ENCODE measurements at regions not wholly inside any gene's neighbourhood (a gene's known extent, or its start where the extent isn't known, plus 50 kb on each side); places are given as distances from the start of the nearest gene placed in this dataset.

GRCh38 chr2:157194097-157194688, 63.3 kb upstream of the GALNT5 start:
- Histone ChIP-seq H3K23ac (ENCODE audit: low read depth, low read length, poor library complexity) (no peak overlapping the region), H3K14ac (ENCODE audit: low read length) (no peak overlapping the region), H3K4me1 (ENCODE audit: control insufficient read depth in 2 of 2, insufficient read depth in 1 of 2, low read depth in 1 of 2, low read length in 2 of 2) (peaks cover 0 to 2% of the 10 kb centered on the region in 2 donors), H3K36me3 (replicated peaks in 1 of 2; ENCODE audit: control insufficient read depth in 2 of 2, insufficient read depth in 2 of 2, low read length in 2 of 2) (no peaks in the 10 kb centered on the region), H2AK5ac (ENCODE audit: low read depth, low read length) (no peak overlapping the region), H4K8ac (ENCODE audit: low read depth, low read length) (no peak overlapping the region), H3K27ac (replicated peaks; ENCODE audit: low read length) (no peak overlapping the region), H3K4me2 (ENCODE audit: insufficient read depth, low read length, poor library complexity, severe bottlenecking) (no peak overlapping the region), H3K9ac (ENCODE audit: low read depth, low read length, poor library complexity) (no peak overlapping the region), H3K18ac (ENCODE audit: low read length) (no peak overlapping the region), H3K4ac (ENCODE audit: low read length) (no peak overlapping the region), H2AFZ (ENCODE audit: low read length) (peak overlapping the region; percentile 69), H3K79me1 (ENCODE audit: low read depth, low read length) (no peaks in the 10 kb centered on the region), H3K9me3 (replicated peaks in 1 of 2; ENCODE audit: control insufficient read depth in 2 of 2, insufficient read depth in 1 of 2, low read depth in 1 of 2, low read length in 2 of 2) (no peaks in the 10 kb centered on the region), H2BK15ac (ENCODE audit: low read length) (no peak overlapping the region), H2BK5ac (ENCODE audit: low read length) (no peak overlapping the region), H2BK12ac (ENCODE audit: low read length) (no peak overlapping the region), H4K91ac (ENCODE audit: low read depth, low read length, poor library complexity) (no peak overlapping the region), H2BK120ac (ENCODE audit: low read depth, low read length) (no peak overlapping the region), H3K4me3 (ENCODE audit: low read length in 2 of 2) (no peak overlapping the region), H3K27me3 (ENCODE audit: control insufficient read depth in 3 of 3, insufficient read depth in 3 of 3, low read depth in 1 of 3, low read length in 3 of 3) (no peaks in the 10 kb centered on the region)
- peak; percentile 30 for DNase-seq (ENCODE audit: low spot score)
- WGBS, 2 donors (ENCODE audit: extremely low coverage in 2 of 2, insufficient read length in 2 of 2, insufficient replicate concordance in 1 of 2), result no CpG with 5 or more reads among the region's 2 CpGs

- H4K8ac ChIP-seq (ENCODE audit: low read depth, low read length), result no peak overlapping the region
- no peak overlapping the region for H3K9ac ChIP-seq (ENCODE audit: low read depth, low read length, poor library complexity)
- no peak overlapping the region for H2BK12ac ChIP-seq (ENCODE audit: low read length)
- no peak overlapping the region for H3K4me3 ChIP-seq (ENCODE audit: low read length in 2 of 2)
- no peaks in the 10 kb centered on the region for H3K79me1 ChIP-seq (ENCODE audit: low read depth, low read length)
- no peak overlapping the region for H2AFZ ChIP-seq (ENCODE audit: low read length)
- H2BK120ac ChIP-seq (ENCODE audit: low read depth, low read length), result no peak overlapping the region
- H3K18ac ChIP-seq (ENCODE audit: low read length), result no peak overlapping the region
- H3K9me3 ChIP-seq (replicated peaks in 1 of 2; ENCODE audit: control insufficient read depth in 2 of 2, insufficient read depth in 1 of 2, low read depth in 1 of 2, low read length in 2 of 2), result no peaks in the 10 kb centered on the region
- WGBS, 2 donors (ENCODE audit: extremely low coverage in 2 of 2, insufficient read length in 2 of 2, insufficient replicate concordance in 1 of 2), result no CpG with 5 or more reads among the region's 4 CpGs
- no peak overlapping the region for H4K91ac ChIP-seq (ENCODE audit: low read depth, low read length, poor library complexity)
- no peaks in the 10 kb centered on the region for H3K36me3 ChIP-seq (replicated peaks in 1 of 2; ENCODE audit: control insufficient read depth in 2 of 2, insufficient read depth in 2 of 2, low read length in 2 of 2)
- no peak overlapping the region for H2AK5ac ChIP-seq (ENCODE audit: low read depth, low read length)
- no peak overlapping the region for H3K14ac ChIP-seq (ENCODE audit: low read length)
- no peak overlapping the region for H2BK15ac ChIP-seq (ENCODE audit: low read length)
- H3K27ac ChIP-seq (replicated peaks; ENCODE audit: low read length), result no peak overlapping the region
- peaks cover 0 to 2% of the 10 kb centered on the region in 2 donors for H3K4me1 ChIP-seq (ENCODE audit: control insufficient read depth in 2 of 2, insufficient read depth in 1 of 2, low read depth in 1 of 2, low read length in 2 of 2)
- H3K4ac ChIP-seq (ENCODE audit: low read length), result no peak overlapping the region
- no peaks in the 10 kb centered on the region for H3K27me3 ChIP-seq (ENCODE audit: control insufficient read depth in 3 of 3, insufficient read depth in 3 of 3, low read depth in 1 of 3, low read length in 3 of 3)
- no peak for DNase-seq (ENCODE audit: low spot score)
- no peak overlapping the region for H2BK5ac ChIP-seq (ENCODE audit: low read length)
- H3K4me2 ChIP-seq (ENCODE audit: insufficient read depth, low read length, poor library complexity, severe bottlenecking), result no peak overlapping the region
- H3K23ac ChIP-seq (ENCODE audit: low read depth, low read length, poor library complexity), result no peak overlapping the region
These were observed 62.7 kb upstream of the GALNT5 start for GRCh38 chr2:157194844-157195243.

- no peak overlapping the region for H3K9ac ChIP-seq (ENCODE audit: low read depth, low read length, poor library complexity)
- H3K9me3 ChIP-seq (replicated peaks in 1 of 2; ENCODE audit: control insufficient read depth in 2 of 2, insufficient read depth in 1 of 2, low read depth in 1 of 2, low read length in 2 of 2), result no peaks in the 10 kb centered on the region
- no peak overlapping the region for H2BK12ac ChIP-seq (ENCODE audit: low read length)
- no peak overlapping the region for H2AFZ ChIP-seq (ENCODE audit: low read length)
- no peak overlapping the region for H2AK5ac ChIP-seq (ENCODE audit: low read depth, low read length)
- H2BK15ac ChIP-seq (ENCODE audit: low read length), result no peak overlapping the region
- no peaks in the 10 kb centered on the region for H3K27me3 ChIP-seq (ENCODE audit: control insufficient read depth in 3 of 3, insufficient read depth in 3 of 3, low read depth in 1 of 3, low read length in 3 of 3)
- no peak overlapping the region for H2BK5ac ChIP-seq (ENCODE audit: low read length)
- H3K14ac ChIP-seq (ENCODE audit: low read length), result no peak overlapping the region
- WGBS, 2 donors (ENCODE audit: extremely low coverage in 2 of 2, insufficient read length in 2 of 2, insufficient replicate concordance in 1 of 2), result no CpG with 5 or more reads among the region's 7 CpGs
- no peaks in the 10 kb centered on the region for H3K79me1 ChIP-seq (ENCODE audit: low read depth, low read length)
- H3K23ac ChIP-seq (ENCODE audit: low read depth, low read length, poor library complexity), result no peak overlapping the region
- no peak overlapping the region for H2BK120ac ChIP-seq (ENCODE audit: low read depth, low read length)
- DNase-seq (ENCODE audit: low spot score), result no peak
- no peaks in the 10 kb centered on the region for H3K4me1 ChIP-seq (ENCODE audit: control insufficient read depth in 2 of 2, insufficient read depth in 1 of 2, low read depth in 1 of 2, low read length in 2 of 2)
- no peaks in the 10 kb centered on the region for H3K36me3 ChIP-seq (replicated peaks in 1 of 2; ENCODE audit: control insufficient read depth in 2 of 2, insufficient read depth in 2 of 2, low read length in 2 of 2)
- no peak overlapping the region for H3K4me3 ChIP-seq (ENCODE audit: low read length in 2 of 2)
- H4K91ac ChIP-seq (ENCODE audit: low read depth, low read length, poor library complexity), result no peak overlapping the region
- H3K4ac ChIP-seq (ENCODE audit: low read length), result no peak overlapping the region
- H4K8ac ChIP-seq (ENCODE audit: low read depth, low read length), result no peak overlapping the region
- no peak overlapping the region for H3K18ac ChIP-seq (ENCODE audit: low read length)
- H3K4me2 ChIP-seq (ENCODE audit: insufficient read depth, low read length, poor library complexity, severe bottlenecking), result no peak overlapping the region
- no peak overlapping the region for H3K27ac ChIP-seq (replicated peaks; ENCODE audit: low read length)
These were observed 60.5 kb upstream of the GALNT5 start for GRCh38 chr2:157196956-157197355.

GRCh38 chr2:157197848-157198247, 59.7 kb upstream of the GALNT5 start:
- Histone ChIP-seq H3K18ac (ENCODE audit: low read length) (no peak overlapping the region), H3K36me3 (replicated peaks in 1 of 2; ENCODE audit: control insufficient read depth in 2 of 2, insufficient read depth in 2 of 2, low read length in 2 of 2) (no peaks in the 10 kb centered on the region), H3K4ac (ENCODE audit: low read length) (no peak overlapping the region), H3K9me3 (replicated peaks in 1 of 2; ENCODE audit: control insufficient read depth in 2 of 2, insufficient read depth in 1 of 2, low read depth in 1 of 2, low read length in 2 of 2) (no peaks in the 10 kb centered on the region), H2BK5ac (ENCODE audit: low read length) (no peak overlapping the region), H3K4me1 (ENCODE audit: control insufficient read depth in 2 of 2, insufficient read depth in 1 of 2, low read depth in 1 of 2, low read length in 2 of 2) (no peaks in the 10 kb centered on the region), H3K4me3 (ENCODE audit: low read length in 2 of 2) (no peak overlapping the region), H2BK15ac (ENCODE audit: low read length) (no peak overlapping the region), H2AK5ac (ENCODE audit: low read depth, low read length) (no peak overlapping the region), H3K14ac (ENCODE audit: low read length) (no peak overlapping the region), H4K91ac (ENCODE audit: low read depth, low read length, poor library complexity) (no peak overlapping the region), H3K27ac (replicated peaks; ENCODE audit: low read length) (no peak overlapping the region), H2BK120ac (ENCODE audit: low read depth, low read length) (no peak overlapping the region), H2BK12ac (ENCODE audit: low read length) (no peak overlapping the region), H3K9ac (ENCODE audit: low read depth, low read length, poor library complexity) (no peak overlapping the region), H3K4me2 (ENCODE audit: insufficient read depth, low read length, poor library complexity, severe bottlenecking) (no peak overlapping the region), H3K23ac (ENCODE audit: low read depth, low read length, poor library complexity) (no peak overlapping the region), H2AFZ (ENCODE audit: low read length) (no peak overlapping the region), H3K79me1 (ENCODE audit: low read depth, low read length) (no peaks in the 10 kb centered on the region), H3K27me3 (ENCODE audit: control insufficient read depth in 3 of 3, insufficient read depth in 3 of 3, low read depth in 1 of 3, low read length in 3 of 3) (no peaks in the 10 kb centered on the region), H4K8ac (ENCODE audit: low read depth, low read length) (no peak overlapping the region)
- WGBS, 2 donors (ENCODE audit: extremely low coverage in 2 of 2, insufficient read length in 2 of 2, insufficient replicate concordance in 1 of 2), result no CpG with 5 or more reads among the region's 1 CpG
- no peak for DNase-seq (ENCODE audit: low spot score)
